H1 (cell line): ENCODE measurements at regions not wholly inside any gene's neighbourhood (a gene's known extent, or its start where the extent isn't known, plus 50 kb on each side); places are given as distances from the start of the nearest gene placed in this dataset.

Experiments
- ATF3 ChIP-seq: IDR thresholded peaks from 2 replicates; pipeline ENCODE4 v1.6.1; 2011; ENCODE audit warnings: low read depth, mild to moderate bottlenecking, low read length; ENCODE audit not compliant: insufficient read depth
- CHD2 ChIP-seq: IDR thresholded peaks from 2 replicates; pipeline ENCODE4 v1.6.1; 2012; ENCODE audit warnings: low read length, improper control_type of control experiment
- CHD7 ChIP-seq: fragments of 300-600 bp; sonication (generic); IDR thresholded peaks from 2 replicates; pipeline ENCODE4 v1.7.1; 2012; ENCODE audit warnings: low read length, moderate library complexity, mild to moderate bottlenecking, inconsistent platforms; ENCODE audit not compliant: insufficient replicate concordance
- CREB1 ChIP-seq: IDR thresholded peaks from 2 replicates; pipeline ENCODE4 v1.6.1; 2012; ENCODE audit warnings: inconsistent platforms
- E2F6 ChIP-seq: IDR thresholded peaks from 2 replicates; pipeline ENCODE4 v1.6.1; 2012; ENCODE audit warnings: inconsistent platforms
- GABPA ChIP-seq: IDR thresholded peaks from 2 replicates; pipeline ENCODE4 v1.6.1; 2011; ENCODE audit warnings: mild to moderate bottlenecking, low read length, moderate library complexity, borderline replicate concordance; ENCODE audit not compliant: insufficient read depth
- KDM1A ChIP-seq: fragments of 200-600, 300-600 bp; sonication (generic); IDR thresholded peaks from 2 replicates; pipeline ENCODE4 v1.7.1; 2016; ENCODE audit warnings: mild to moderate bottlenecking, low read length, borderline replicate concordance
- NRF1 ChIP-seq: IDR thresholded peaks from 2 replicates; pipeline ENCODE4 v1.6.1; 2011; ENCODE audit warnings: mild to moderate bottlenecking, low read depth, low read length, improper control_type of control experiment
- SP1 ChIP-seq: IDR thresholded peaks from 2 replicates; pipeline ENCODE4 v1.6.1; 2011; ENCODE audit warnings: low read depth, low read length
- SP4 ChIP-seq: IDR thresholded peaks from 2 replicates; pipeline ENCODE4 v1.6.1; 2012; ENCODE audit warnings: low read length, inconsistent platforms
- SUZ12 ChIP-seq: fragments of 200-600 bp; sonication (generic); IDR thresholded peaks from 2 replicates; pipeline ENCODE4 v1.6.1; 2012; ENCODE audit warnings: mild to moderate bottlenecking, inconsistent platforms, low read length, moderate library complexity, mixed read lengths

- TF ChIP-seq CHD7 = no peak
- TF ChIP-seq SP4 = no peak
- no peak for TF ChIP-seq SP1
- no peak for TF ChIP-seq SUZ12
- no peak for TF ChIP-seq CHD2
- TF ChIP-seq E2F6 = no peak
- no peak for TF ChIP-seq NRF1
- TF ChIP-seq KDM1A = no peak
- TF ChIP-seq ATF3 = no peak
- no peak for TF ChIP-seq CREB1
- TF ChIP-seq GABPA = no peak
These were observed 157.2 kb downstream of the RNF152 start (continued) for GRCh38 chr18:61735564-61736102.
